Skeletal muscle cell (primary cell): ENCODE measurements at regions not wholly inside any gene's neighbourhood (a gene's known extent, or its start where the extent isn't known, plus 50 kb on each side); places are given as distances from the start of the nearest gene placed in this dataset.
"Not testable (repeated sequence)": the region's sequence is repeated elsewhere in the genome, so short reads cannot be mapped to it uniquely, and the experiment has no call there.

Source experiments
- DNase-seq: peaks from one replicate; pipeline ENCODE4 v3.0.0-alpha.2; 2010; ENCODE audit warnings: low read depth
- H3K4me3 ChIP-seq: 2 replicates; pipeline ENCODE4 v1.5.1; 2011; ENCODE audit warnings: low read depth, mild to moderate bottlenecking, control low read depth, low read length, moderate library complexity

DNA sequence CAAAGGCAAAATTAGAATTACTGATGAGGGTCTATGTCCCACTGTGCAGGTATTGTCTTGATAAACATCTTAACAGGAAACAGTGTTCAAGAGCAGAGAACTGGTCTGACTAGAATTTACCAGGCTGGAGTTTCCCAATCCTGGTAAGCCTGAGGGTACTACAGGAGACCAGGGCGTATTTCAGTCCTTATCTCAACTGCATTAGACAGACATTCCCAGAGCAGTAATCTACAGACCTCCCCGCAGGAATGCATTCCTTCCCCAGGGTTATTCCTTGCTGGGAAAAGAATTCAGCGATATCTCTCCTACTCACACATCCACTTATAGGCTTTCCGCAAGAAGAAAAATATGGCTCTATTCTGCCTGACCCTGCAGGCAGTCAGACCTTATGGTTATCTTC is 276.0 kb upstream of the SUCLG2 start:
- DNase-seq, H3K4me3 ChIP-seq: not testable (repeated sequence)

DNA sequence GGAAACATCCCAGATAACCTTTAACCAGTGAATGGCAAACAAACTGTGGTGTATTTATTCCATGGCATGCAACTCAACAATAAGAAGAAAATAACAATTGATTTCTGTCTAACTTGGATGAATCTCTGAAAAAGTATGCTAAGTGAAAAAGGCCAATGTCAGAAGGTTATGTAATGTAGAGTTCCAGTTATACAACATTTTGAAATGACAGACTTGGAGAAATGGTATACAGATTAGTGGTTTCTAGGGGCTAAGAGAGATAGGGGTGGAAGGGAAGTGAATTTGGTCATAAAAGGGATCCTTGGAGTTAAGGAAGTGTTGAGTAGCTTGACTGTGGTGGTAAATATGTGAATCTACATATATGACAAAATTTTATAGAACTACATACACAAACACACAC is 269.4 kb upstream of the SUCLG2 start:
- DNase-seq, result no peak

DNA sequence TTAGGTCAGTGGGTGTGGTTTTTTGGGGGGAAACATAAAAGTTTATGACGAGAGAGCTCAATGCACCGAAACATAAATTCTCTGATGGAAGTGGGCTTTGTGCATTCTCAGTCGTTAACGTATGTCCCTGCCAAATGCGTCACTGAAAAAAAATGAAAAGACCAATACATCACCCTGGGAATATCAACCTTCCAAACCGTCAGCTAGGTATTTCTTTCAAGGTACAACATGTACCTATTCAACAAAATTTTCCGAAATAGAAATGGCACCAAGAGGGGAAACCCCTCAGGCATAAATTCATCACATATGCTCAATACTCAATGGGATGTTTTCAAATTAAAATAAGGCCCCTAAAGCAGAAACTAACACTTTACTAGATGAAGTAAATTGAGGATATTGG is 266.6 kb upstream of the SUCLG2 start:
- DNase-seq, result no peak

More for the DNA sequence above, 269.4 kb upstream of the SUCLG2 start:
- no peak overlapping the region for H3K4me3 ChIP-seq

DNA sequence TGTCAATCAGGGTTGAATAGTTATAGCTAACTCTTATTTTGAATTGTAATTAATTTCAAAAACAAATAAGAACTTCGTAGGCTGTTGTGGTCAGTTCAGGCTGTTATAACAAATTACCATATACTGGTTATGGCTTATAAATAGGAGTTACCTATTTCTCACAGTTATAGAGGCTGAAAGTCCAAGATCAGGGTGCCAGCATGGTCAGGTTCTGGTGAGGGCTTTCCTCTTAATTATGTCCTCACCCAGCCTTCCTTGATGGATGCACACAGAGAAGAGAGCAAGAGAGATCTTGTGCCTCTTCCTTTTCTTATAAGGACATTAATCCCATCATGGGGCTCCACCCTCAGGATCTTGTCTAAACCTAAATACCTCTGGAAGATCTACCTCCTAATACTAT is 265.9 kb upstream of the SUCLG2 start:
- no peak for DNase-seq
- no peak overlapping the region for H3K4me3 ChIP-seq

More for the DNA sequence above, 266.6 kb upstream of the SUCLG2 start:
- no peak overlapping the region for H3K4me3 ChIP-seq

DNA sequence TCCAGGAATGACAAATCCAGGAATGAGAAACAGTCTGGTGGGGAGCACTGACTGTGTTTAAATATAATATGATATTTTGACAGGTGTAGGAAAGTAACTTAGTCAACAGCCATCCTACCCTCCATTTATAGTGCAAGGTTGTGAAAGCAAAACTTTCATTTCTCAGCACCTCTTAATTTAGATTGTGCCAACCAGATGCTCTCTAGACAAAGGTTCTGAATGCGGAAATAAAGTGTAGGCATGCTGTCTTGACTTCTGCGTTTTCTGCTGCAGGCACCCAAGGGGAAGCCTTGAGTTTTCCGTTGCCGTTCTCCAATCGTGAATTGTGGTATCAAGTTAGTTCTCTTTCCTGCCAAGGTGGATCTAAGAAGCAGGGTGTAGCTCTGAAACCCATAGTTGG is 261.9 kb upstream of the SUCLG2 start:
- H3K4me3 ChIP-seq, result no peak overlapping the region
- no peak for DNase-seq

DNA sequence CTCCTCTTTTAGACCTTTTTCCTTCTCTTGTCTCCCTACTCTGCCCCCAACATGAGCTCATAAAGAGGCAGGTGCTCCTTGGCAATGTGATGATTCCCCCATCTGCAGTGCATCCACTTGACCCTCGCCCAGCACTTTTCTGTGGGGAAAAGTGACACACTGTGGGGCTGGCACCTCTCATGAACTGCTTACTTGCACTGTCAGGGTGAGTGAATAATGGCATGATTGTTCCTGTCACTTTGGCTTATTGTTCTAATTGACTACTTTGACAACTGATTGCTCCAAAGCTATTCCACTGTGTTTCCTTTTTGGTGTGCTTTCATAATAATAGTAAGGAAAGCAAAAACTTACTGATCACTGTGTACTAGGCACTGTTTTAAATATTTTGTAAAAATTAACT is 253.3 kb upstream of the SUCLG2 start:
- H3K4me3 ChIP-seq, result no peak overlapping the region
- DNase-seq, result no peak

DNA sequence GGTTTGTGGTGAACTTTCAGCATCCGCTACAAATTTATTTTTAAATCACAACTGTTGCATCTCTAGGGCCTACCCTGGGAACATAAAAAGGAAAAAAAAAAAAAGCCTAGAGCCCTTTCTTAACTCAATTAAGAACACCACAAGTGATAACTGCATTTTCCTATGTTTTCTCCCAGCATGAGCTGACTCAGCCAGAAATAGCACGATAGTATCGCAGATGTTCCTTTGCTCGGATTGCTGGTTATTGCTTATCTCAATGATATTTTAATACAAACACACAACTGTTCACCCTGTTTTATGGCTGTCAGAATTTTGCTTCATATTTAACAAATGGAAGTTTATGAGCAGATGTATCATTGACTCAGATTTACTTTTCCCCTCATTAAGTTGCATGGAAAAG is 251.8 kb upstream of the SUCLG2 start:
- no peak for DNase-seq

DNA sequence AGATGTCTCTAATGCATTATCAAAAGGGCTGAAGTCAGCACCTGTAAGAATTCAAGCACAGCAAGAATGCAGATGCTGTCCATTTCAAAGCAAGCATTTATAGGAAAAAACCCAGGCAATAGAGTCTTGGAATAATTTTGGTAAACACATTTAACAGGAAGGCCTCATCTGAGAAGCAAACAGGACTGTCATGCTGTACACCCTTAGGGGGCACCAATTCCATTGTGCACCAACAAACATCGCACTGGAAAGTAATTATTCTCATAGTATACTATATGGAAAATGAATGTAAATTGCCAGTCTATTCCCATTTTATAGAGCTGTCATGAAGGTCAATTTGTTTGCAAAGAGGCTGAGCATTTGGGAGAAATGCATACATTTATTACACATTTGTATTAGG is 247.3 kb upstream of the SUCLG2 start:
- no peak overlapping the region for H3K4me3 ChIP-seq
- no peak for DNase-seq

More for the DNA sequence above, 251.8 kb upstream of the SUCLG2 start:
- no peak overlapping the region for H3K4me3 ChIP-seq

DNA sequence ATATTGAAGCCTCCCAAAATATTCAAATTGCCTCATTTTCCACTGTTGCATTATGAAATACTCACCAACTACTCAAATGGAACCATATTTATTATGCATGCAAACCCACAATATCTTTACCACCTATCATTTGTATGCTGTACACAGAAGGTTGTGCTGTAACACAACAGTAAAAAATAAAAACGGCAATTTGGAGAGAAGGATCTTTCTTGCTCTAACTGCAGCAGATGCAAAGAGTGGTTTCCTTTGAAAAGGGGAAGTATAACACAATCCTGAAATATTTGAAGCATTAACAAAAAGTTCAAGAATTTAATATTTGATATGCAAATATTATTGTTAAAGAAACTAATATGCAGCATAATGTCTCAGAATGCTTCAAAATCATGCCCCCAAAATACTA is 244.5 kb upstream of the SUCLG2 start:
- no peak for DNase-seq
- no peak overlapping the region for H3K4me3 ChIP-seq

DNA sequence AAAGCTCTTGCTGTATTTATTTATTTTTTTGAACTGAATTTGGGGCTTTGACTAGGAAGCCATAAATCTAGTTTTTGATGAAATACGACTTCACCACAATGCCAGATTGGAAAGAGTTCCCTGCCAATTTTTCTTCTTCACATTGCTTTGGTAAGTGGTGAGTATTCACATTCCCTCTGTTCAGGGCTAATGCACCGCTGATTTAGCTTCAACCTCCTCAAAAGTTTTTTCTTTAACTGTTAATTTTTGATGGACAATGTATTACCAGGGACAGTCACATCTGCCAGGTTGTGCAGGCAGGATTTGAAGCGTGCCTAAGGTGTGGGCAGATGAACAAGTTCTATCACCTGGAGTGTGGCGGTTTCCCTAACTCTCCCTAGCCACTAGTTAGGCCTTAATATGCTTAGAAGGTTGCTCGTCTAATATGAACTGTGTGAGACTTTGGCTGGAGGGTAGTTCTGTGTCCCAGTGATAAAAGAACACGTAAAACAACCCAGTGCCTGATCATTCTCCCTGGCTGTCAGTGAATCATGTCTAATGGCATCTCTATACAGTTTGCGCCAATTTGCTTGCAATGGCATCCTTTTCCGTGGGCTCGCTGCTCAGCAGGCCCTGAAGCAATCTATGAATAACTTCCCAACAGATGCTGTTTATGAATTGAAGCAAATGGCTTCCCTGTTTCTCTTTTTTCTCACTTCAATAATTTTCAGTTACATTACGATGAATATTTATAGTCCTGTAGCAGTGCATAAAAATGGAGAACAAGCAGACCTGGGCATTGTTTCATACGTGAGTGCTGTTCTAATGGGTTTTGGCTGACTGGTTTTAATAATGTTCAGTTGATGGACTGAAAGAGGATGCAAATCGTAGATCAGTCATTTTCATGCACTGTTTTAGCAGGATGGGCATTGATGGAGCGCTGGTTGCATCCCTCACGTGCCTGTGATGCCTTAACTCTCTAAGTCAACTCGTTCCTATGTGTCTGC is 243.2 kb upstream of the SUCLG2 start:
- no peak overlapping the region for H3K4me3 ChIP-seq
- no peak for DNase-seq

DNA sequence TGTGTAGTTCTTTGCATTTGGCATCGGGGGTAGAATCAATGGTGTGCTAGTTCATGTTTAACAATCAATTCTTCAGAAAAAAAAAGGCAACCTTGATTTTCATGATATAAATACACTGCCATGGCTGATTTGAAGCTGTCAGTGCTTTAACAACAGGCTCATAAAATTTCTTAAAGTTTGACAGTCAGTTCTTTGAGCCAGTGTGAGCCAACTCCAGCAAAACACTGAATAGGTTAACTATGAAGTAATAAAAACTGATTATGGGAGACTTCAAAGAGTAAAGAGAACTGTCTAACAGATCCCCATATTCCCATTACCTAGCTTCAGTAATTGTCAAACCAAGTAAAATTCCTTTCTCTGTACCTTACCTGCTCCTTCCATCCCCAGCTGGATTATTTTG is 241.7 kb upstream of the SUCLG2 start:
- DNase-seq, result no peak
- no peak overlapping the region for H3K4me3 ChIP-seq

DNA sequence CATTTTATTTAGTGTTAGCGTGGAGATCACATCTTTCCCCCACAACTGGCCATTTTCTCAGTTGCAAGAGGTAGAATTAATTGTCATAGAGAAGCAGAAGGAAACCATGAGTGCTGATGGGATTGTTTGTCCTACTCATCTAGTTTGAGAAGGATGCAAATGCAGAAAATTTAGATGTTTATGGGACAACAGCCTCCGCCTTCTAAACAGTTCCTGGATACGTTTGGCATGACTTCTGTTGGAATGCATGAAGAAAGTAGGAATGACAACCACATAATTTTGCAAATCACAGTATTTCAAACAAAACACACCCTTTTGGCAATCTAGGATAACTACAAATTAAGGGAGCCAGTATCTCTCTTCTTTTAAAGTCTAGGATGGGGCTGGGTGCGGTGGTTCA is 240.1 kb upstream of the SUCLG2 start:
- DNase-seq, result no peak
- H3K4me3 ChIP-seq, result no peak overlapping the region

DNA sequence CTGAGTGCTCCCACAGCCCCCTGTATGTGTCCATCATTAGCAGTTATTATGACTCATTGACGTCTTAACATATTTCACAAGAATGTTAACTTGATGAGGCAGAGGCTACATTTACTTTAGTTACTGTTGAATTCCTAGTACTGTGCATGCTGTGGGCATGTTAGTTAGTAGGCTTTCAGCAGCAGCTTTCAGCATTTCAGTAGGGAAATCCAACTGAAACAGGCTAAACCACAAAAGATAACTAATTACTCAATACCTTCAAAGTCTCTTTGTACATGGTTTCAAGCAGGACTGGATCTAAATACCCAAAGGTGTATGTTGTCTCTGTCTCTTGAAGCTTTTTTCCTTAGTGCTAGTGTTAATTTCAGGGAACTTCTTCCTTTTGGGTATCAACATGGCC is 229.9 kb upstream of the SUCLG2 start:
- no peak overlapping the region for H3K4me3 ChIP-seq
- DNase-seq, result no peak

DNA sequence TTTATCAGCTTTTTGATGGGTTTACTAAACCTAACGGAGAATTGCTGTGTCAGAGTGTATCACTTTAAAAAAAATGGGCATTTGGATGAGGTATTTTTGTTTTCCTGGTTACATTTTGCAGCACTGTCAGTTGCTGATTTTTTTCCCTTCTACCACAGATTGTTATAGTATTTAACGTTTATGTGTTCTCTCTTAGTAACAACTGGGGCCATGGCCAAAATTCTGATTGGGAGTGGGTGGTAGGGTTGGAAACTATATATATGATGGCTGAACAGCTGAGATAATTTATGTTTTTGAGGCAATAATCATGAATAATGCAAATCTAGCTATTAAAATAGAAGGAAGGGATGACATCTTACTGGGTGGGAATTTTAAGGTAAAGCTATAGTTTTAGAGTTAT is 229.4 kb upstream of the SUCLG2 start:
- H3K4me3 ChIP-seq, result no peak overlapping the region
- DNase-seq, result no peak

DNA sequence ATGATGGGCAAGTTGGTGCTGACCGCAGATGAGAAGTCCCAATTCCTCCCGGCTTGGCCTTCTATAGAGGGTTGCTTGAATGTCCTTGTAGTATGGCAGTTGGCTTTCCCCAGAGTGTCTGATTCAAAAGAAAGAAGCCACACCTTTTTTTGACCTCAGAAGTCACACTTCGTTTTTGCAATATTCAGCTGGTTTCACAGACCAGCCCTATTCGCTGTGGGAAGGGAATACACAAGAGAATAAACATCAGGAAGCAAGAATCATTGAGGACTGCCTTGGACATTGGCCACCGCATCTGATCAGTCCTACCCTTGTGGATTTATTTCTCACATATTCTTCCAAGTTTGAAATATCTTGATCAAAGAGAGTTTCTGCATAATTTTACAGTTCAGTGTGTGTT is 228.6 kb upstream of the SUCLG2 start:
- no peak overlapping the region for H3K4me3 ChIP-seq
- DNase-seq, result no peak

DNA sequence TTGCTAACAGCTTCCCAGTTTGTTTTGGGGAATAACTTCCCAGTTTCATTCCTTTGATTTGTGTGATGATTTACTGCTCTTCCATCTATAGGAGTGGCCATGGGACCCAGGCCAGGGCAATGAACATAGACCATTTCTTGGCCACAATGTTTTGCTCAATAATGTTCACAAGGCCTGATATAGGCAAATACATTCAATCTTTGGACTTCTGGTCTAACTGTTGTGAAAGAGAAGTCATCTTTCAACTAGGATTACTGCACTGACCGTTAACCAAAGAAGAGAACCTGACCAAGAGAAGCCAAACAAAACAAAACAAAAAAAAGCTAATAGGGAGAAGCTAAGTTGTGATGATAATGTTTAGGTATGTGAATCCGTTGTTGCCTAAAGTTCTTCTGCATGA is 221.8 kb upstream of the SUCLG2 start:
- H3K4me3 ChIP-seq, result no peak overlapping the region
- no peak for DNase-seq

DNA sequence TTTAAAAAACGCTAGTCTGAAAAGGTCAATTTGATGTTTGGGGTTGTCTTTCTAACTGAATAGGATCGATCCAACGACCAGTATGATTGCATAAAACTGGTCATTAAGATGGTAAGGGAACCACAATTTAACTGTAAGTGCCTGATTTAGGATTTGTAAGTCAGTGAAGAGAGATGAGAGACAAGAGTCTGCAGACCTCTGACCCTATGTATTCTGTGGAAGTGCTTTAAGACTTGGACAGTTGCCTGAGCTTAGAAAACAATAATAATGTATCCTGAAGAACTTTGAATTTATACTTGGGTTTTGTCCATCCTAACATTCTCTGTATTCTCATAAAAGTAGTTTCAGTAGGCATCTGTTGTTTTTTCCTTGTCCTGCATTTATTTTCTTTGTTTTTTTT is 221.4 kb upstream of the SUCLG2 start:
- H3K4me3 ChIP-seq, result no peak overlapping the region
- no peak for DNase-seq

DNA sequence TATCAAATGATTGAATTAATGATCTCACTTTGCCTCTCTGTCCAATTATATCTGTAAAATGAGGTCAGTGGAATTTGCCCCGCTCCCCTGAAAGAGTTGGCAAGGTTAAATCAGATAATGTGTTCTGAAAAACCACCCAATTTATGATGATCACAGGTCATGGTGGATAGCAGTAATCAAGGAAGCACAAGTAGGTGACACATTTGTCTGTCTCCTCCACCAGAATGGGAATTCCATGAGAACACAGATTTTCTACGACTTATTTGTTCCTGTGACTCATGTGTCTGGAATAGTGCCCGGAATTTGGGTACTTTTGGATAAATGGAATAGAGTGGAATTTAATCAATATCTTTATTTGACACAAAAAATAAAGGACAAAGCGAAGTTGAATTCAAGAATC is 220.9 kb upstream of the SUCLG2 start:
- no peak overlapping the region for H3K4me3 ChIP-seq
- DNase-seq, result no peak

DNA sequence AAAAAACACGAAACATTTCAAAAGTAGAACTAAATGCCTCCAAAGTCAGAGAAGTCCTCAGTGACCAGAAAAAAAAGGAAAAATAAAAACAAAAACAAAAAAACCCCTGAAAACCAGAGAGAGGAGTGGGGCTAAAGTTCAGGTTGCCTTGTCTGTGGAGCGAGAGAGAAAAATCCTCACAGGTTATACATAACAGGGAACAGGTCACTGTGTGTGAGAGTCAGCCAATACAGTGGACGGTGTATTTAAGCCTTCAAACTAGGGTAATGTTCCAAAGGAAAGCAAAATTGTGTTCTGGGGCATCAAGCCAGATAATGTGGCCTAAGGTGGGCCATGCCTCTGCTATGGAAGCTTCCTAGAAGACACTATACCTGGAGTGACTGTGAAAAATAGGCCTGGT is 216.1 kb upstream of the SUCLG2 start:
- no peak overlapping the region for H3K4me3 ChIP-seq
- DNase-seq, result no peak

DNA sequence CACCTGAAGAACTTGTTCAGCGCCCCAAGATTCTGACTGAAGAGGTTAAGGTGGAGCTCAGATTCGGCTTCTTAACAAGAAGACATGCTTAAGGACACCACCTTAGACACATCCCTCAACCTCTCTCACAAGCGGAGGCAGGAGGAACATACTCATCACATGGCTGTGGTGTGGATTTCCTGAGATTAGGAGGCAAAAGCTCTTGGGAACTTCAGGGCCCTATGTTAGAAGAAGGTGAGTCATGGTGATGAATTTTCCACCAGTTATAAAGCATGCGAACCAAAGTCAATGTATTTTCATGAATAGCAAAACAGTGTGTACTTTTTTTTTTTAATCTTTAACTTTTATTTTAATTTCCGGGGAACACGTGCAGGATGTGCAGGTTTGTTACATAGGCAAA is 212.2 kb upstream of the SUCLG2 start:
- H3K4me3 ChIP-seq, result no peak overlapping the region
- no peak for DNase-seq

DNA sequence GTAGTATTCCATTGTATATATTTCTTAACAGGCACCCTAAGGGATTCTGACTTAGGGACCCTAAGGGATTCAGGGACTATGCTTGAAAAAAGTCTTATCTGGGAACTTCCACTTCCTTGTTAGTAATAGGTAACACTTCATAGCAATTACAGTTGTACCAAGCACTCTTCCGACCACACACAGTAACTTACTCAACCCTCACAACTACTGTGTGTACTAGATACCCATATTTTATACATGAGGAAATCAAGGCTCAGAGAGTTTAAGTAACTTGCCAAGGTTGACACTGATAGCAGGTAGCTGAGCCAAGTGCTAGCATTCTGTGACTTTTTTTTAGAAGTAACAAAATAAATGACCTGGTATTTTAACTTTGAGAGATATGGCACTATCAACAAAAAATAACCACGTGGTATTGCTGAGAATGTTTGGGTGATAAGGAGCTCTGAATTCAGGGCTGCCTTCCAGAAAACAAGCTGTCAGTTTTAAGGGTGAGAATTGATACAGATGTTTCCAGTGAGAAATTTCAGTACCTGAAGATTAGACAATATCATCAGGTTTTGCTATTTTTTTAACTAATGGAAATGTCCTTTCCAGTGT is 210.3 kb upstream of the SUCLG2 start:
- no peak for DNase-seq
- no peak overlapping the region for H3K4me3 ChIP-seq
